CD14-positive monocyte (primary cell): ENCODE measurements at regions not wholly inside any gene's neighbourhood (a gene's known extent, or its start where the extent isn't known, plus 50 kb on each side); places are given as distances from the start of the nearest gene placed in this dataset.

ENCODE experiments used
- DNase-seq, 3 donors: peaks; one replicate each; pipeline ENCODE4 v3.0.0-alpha.2; 2011 to 2022
- H2AFZ ChIP-seq: 2 replicates; pipeline ENCODE4 v1.6.0; 2012; ENCODE audit warnings: mild to moderate bottlenecking, low read depth, low read length, inconsistent platforms; ENCODE audit not compliant: insufficient read depth, poor library complexity, severe bottlenecking
- H3K27ac ChIP-seq, 2 donors: 1 replicate in 1 of 2; 2 replicates in 1 of 2; pipeline ENCODE4 v1.5.1; 2012 to 2013; ENCODE audit warnings: low read length in 2 of 2, control low read depth in 1 of 2, inconsistent platforms in 1 of 2, low read depth in 1 of 2, mild to moderate bottlenecking in 1 of 2
- H3K27me3 ChIP-seq, 2 donors: one replicate each; pipeline versions ENCODE4 v1.6.0 to v1.6.1; 2011 to 2013; ENCODE audit warnings: low read length in 2 of 2; ENCODE audit not compliant: control insufficient read depth in 2 of 2, insufficient read depth in 2 of 2
- H3K36me3 ChIP-seq, 2 donors: replicated peaks in 1 of 2; 1 replicate in 1 of 2; 2 replicates in 1 of 2; pipeline versions ENCODE4 v1.5.1 to v1.6.1; 2012 to 2013; ENCODE audit warnings: low read length in 2 of 2, control low read depth in 1 of 2, inconsistent platforms in 1 of 2, mild to moderate bottlenecking in 1 of 2; ENCODE audit not compliant: insufficient read depth in 2 of 2, control insufficient read depth in 1 of 2
- H3K4me1 ChIP-seq, 2 donors: 1 replicate in 1 of 2; 2 replicates in 1 of 2; pipeline versions ENCODE4 v1.5.1 to v1.6.1; 2012 to 2013; ENCODE audit warnings: low read length in 2 of 2, control low read depth in 1 of 2, inconsistent platforms in 1 of 2, mild to moderate bottlenecking in 1 of 2, moderate library complexity in 1 of 2; ENCODE audit not compliant: insufficient read depth in 2 of 2, control insufficient read depth in 1 of 2
- H3K4me2 ChIP-seq: replicated peaks from 2 replicates; pipeline ENCODE3; 2012; ENCODE audit warnings: low read length, moderate library complexity, mild to moderate bottlenecking; ENCODE audit not compliant: poor library complexity, severe bottlenecking; ENCODE audit errors: extremely low read depth
- H3K4me3 ChIP-seq, 3 experiments: fragments of 200-600 bp in 1 of 3; sonication (generic) in 1 of 3; replicated peaks in 1 of 3; 1 replicate in 2 of 3; 2 replicates in 1 of 3; pipeline ENCODE4 v1.5.1; 2011 to 2013; ENCODE audit warnings: low read length in 3 of 3, mild to moderate bottlenecking in 3 of 3, control low read depth in 2 of 3, low read depth in 2 of 3, inconsistent platforms in 1 of 3, moderate library complexity in 1 of 3
- H3K79me2 ChIP-seq: 2 replicates; pipeline ENCODE4 v1.6.0; 2012; ENCODE audit warnings: mild to moderate bottlenecking, control low read depth, inconsistent platforms, low read length, moderate library complexity; ENCODE audit not compliant: insufficient read depth
- H3K9ac ChIP-seq: 2 replicates; pipeline ENCODE4 v1.6.0; 2017; ENCODE audit warnings: low read length, mild to moderate bottlenecking; ENCODE audit not compliant: insufficient read depth, poor library complexity, severe bottlenecking
- H3K9me3 ChIP-seq, 2 donors: replicated peaks in 1 of 2; 1 replicate in 1 of 2; 2 replicates in 1 of 2; pipeline versions ENCODE4 v1.5.1 to v1.6.1; 2012 to 2013; ENCODE audit warnings: low read length in 2 of 2, control low read depth in 1 of 2; ENCODE audit not compliant: control insufficient read depth in 1 of 2, insufficient read depth in 1 of 2
- H4K20me1 ChIP-seq: 2 replicates; pipeline ENCODE4 v1.6.0; 2012; ENCODE audit warnings: mild to moderate bottlenecking, low read length, control low read depth, moderate library complexity; ENCODE audit not compliant: insufficient read depth
- H3K27ac Mint-ChIP-seq, 7 donors: one replicate each; pipeline ENCODE4 v1.8.0; 2020; ENCODE audit warnings: mild to moderate bottlenecking in 7 of 7, mixed read lengths in 7 of 7, moderate library complexity in 6 of 7, inconsistent platforms in 2 of 7
- H3K27me3 Mint-ChIP-seq, 3 donors: one replicate each; pipeline ENCODE4 v1.8.0; 2021 to 2022; ENCODE audit warnings: low read depth in 3 of 3, mild to moderate bottlenecking in 3 of 3, mixed read lengths in 3 of 3, moderate library complexity in 3 of 3, inconsistent platforms in 1 of 3
- H3K36me3 Mint-ChIP-seq, 2 donors: one replicate each; pipeline ENCODE4 v1.8.0; 2020; ENCODE audit warnings: mixed read lengths in 2 of 2, inconsistent platforms in 1 of 2, mild to moderate bottlenecking in 1 of 2
- H3K4me1 Mint-ChIP-seq: one replicate; pipeline ENCODE4 v1.8.0; 2020; ENCODE audit warnings: mild to moderate bottlenecking, mixed read lengths
- H3K4me3 Mint-ChIP-seq, 2 donors: one replicate each; pipeline ENCODE4 v1.8.0; 2020; ENCODE audit warnings: mild to moderate bottlenecking in 2 of 2, mixed read lengths in 2 of 2, moderate library complexity in 1 of 2
- H3K9me3 Mint-ChIP-seq, 7 donors: one replicate each; pipeline ENCODE4 v1.8.0; 2020 to 2022; ENCODE audit warnings: mixed read lengths in 7 of 7, mild to moderate bottlenecking in 6 of 7, moderate library complexity in 6 of 7, inconsistent platforms in 2 of 7
- CTCF ChIP-seq: fragments of 200-600 bp; IDR thresholded peaks from one replicate; pipeline ENCODE4 v1.8.0; 2022; ENCODE audit warnings: antibody characterized with exemption, mild to moderate bottlenecking
- WGBS: methylation state at CpG from one replicate; pipeline ENCODE4 v1.1.5; 2013; ENCODE audit warnings: missing lambda C conversion rate; ENCODE audit not compliant: insufficient coverage; 5-methylcytosine and 5-hydroxymethylcytosine counted together
- intact Hi-C, 2 donors: fragments of 100-400 bp; cut with micrococcal nuclease; formaldehyde crosslinking; loops; one replicate each; pipeline versions ENCODE4 v1.15.0 to v1.15.1; 2023

GRCh38 chr16:48479329-48479728 is 94.1 kb upstream of the SIAH1 start:
- Histone ChIP-seq H3K4me1 (no peaks in the 10 kb centered on the region), H3K27ac (no peak overlapping the region), H2AFZ (no peak overlapping the region), H3K79me2 (no peaks in the 10 kb centered on the region), H3K9ac (no peak overlapping the region), H3K4me3 (no peak overlapping the region), H3K27me3 (no peaks in the 10 kb centered on the region), H3K36me3 (no peaks in the 10 kb centered on the region), H3K9me3 (peaks cover 0 to 5% of the 10 kb centered on the region in 2 donors), H4K20me1 (no peaks in the 10 kb centered on the region), H3K4me2 (no peak overlapping the region)
- Mint-ChIP-seq H3K27ac (no peak overlapping the region), H3K4me3 (no peak overlapping the region), H3K4me1 (peaks cover 5% of the 10 kb centered on the region), H3K9me3 (peaks cover 4 to 12% (median 6%) of the 10 kb centered on the region in 7 donors), H3K27me3 (peaks cover 0 to 9% (median 5%) of the 10 kb centered on the region in 3 donors), H3K36me3 (no peaks in the 10 kb centered on the region)
- no peak for TF ChIP-seq CTCF
- DNase-seq: no peak
- intact Hi-C loops: no loop called here
- 100% methylated on average over 2 of the region's 3 CpGs for WGBS

GRCh38 chr16:48478393-48478792 is 93.2 kb upstream of the SIAH1 start:
- intact Hi-C loops: no loop called here
- H3K27ac ChIP-seq: no peak overlapping the region
- no peaks in the 10 kb centered on the region for H3K27me3 ChIP-seq
- no peaks in the 10 kb centered on the region for H3K79me2 ChIP-seq
- H3K4me1 Mint-ChIP-seq: peaks cover 5% of the 10 kb centered on the region
- TF ChIP-seq CTCF: no peak
- H3K36me3 Mint-ChIP-seq: no peaks in the 10 kb centered on the region
- no peak overlapping the region for H3K4me3 ChIP-seq
- peaks cover 2 to 10% (median 4%) of the 10 kb centered on the region in 7 donors for H3K9me3 Mint-ChIP-seq
- 87% methylated on average over 3 of the region's 5 CpGs for WGBS
- no peak overlapping the region for H3K4me3 Mint-ChIP-seq
- H4K20me1 ChIP-seq: no peaks in the 10 kb centered on the region
- peaks cover 0 to 9% (median 2%) of the 10 kb centered on the region in 3 donors for H3K27me3 Mint-ChIP-seq
- H2AFZ ChIP-seq: no peak overlapping the region
- no peaks in the 10 kb centered on the region for H3K4me1 ChIP-seq
- no peak overlapping the region for H3K9ac ChIP-seq
- peaks cover 0 to 3% of the 10 kb centered on the region in 2 donors for H3K9me3 ChIP-seq
- no peaks in the 10 kb centered on the region for H3K36me3 ChIP-seq
- no peak overlapping the region for H3K4me2 ChIP-seq
- DNase-seq: no peak
- no peak overlapping the region for H3K27ac Mint-ChIP-seq
